NCI-H2196 (cell line): ENCODE measurements at regions not wholly inside any gene's neighbourhood (a gene's known extent, or its start where the extent isn't known, plus 50 kb on each side); places are given as distances from the start of the nearest gene placed in this dataset.

Experiments used
- DNase-seq: peaks from one replicate; lab custom pipeline; 2025; ENCODE audit not compliant: unreplicated experiment; lab: John Stamatoyannopoulos, UW

- no peak for DNase-seq
Observed at GRCh38 chr18:25962919-25963318, 127.5 kb downstream of the SS18 start.

- DNase-seq = no peak
Observed at GRCh38 chr18:25962176-25962575, 128.2 kb downstream of the SS18 start.

- no peak for DNase-seq
Observed at GRCh38 chr18:25957017-25957416, 133.4 kb downstream of the SS18 start.

GRCh38 chr18:25953111-25953510 lies 137.3 kb downstream of the SS18 start:
- no peak for DNase-seq

- DNase-seq = no peak
Observed at GRCh38 chr18:25950321-25950720, 140.1 kb downstream of the SS18 start.

- DNase-seq = no peak
Observed at GRCh38 chr18:25946540-25946939, 143.9 kb downstream of the SS18 start.

GRCh38 chr18:25935356-25935755 lies 155.1 kb downstream of the SS18 start:
- no peak for DNase-seq

- no peak for DNase-seq
Observed at GRCh38 chr18:25931126-25931525, 159.3 kb downstream of the SS18 start.

GRCh38 chr18:25929787-25930186 lies 160.6 kb downstream of the SS18 start:
- no peak for DNase-seq

- no peak for DNase-seq
Observed at GRCh38 chr18:25927830-25928229, 162.6 kb downstream of the SS18 start.

GRCh38 chr18:25923193-25923592 lies 167.2 kb downstream of the SS18 start:
- DNase-seq = no peak

GRCh38 chr18:25921677-25922421 lies 168.6 kb downstream of the SS18 start:
- DNase-seq = peak; percentile 11

GRCh38 chr18:25915907-25916306 lies 174.5 kb downstream of the SS18 start:
- no peak for DNase-seq

- no peak for DNase-seq
Observed at GRCh38 chr18:25898965-25899364, 191.4 kb downstream of the SS18 start.

- DNase-seq = no peak
Observed at GRCh38 chr18:25896956-25897355, 193.5 kb downstream of the SS18 start.

- DNase-seq = no peak
Observed at GRCh38 chr18:25896178-25896780, 194.1 kb downstream of the SS18 start.

- no peak for DNase-seq
Observed at GRCh38 chr18:25895518-25895917, 194.9 kb downstream of the SS18 start.

GRCh38 chr18:25886283-25886682 lies 204.1 kb downstream of the SS18 start:
- no peak for DNase-seq

- DNase-seq = no peak
Observed at GRCh38 chr18:25883091-25883490, 207.3 kb downstream of the SS18 start.

GRCh38 chr18:25881149-25881548 lies 209.3 kb downstream of the SS18 start:
- DNase-seq = no peak

- DNase-seq = no peak
Observed at GRCh38 chr18:25880441-25880840, 210.0 kb downstream of the SS18 start.

- no peak for DNase-seq
Observed at GRCh38 chr18:25876330-25876948, 214.0 kb downstream of the SS18 start.
